Body of pancreas (tissue), 4 donors: ENCODE measurements at regions not wholly inside any gene's neighbourhood (a gene's known extent, or its start where the extent isn't known, plus 50 kb on each side); places are given as distances from the start of the nearest gene placed in this dataset.

Experiments
- ATAC-seq: fragments of 150-250 bp; one replicate; pipeline ENCODE4 v1.9.1; 2016
- DNase-seq, 4 donors: peaks; one replicate each; pipeline ENCODE4 v3.0.0-alpha.2; 2019
- H3K27ac ChIP-seq, 4 donors: fragments of 200-600 bp; sonication (generic); 1 replicate in 3 of 4; 2 replicates in 1 of 4; pipeline versions ENCODE4 v1.5.1 to v1.6.1; 2016 to 2019; ENCODE audit warnings: mild to moderate bottlenecking in 1 of 4, mixed read lengths in 1 of 4, moderate library complexity in 1 of 4
- H3K27me3 ChIP-seq, 2 donors: fragments of 200-600 bp; sonication (generic); one replicate each; pipeline ENCODE4 v1.6.0; 2016; ENCODE audit warnings: mild to moderate bottlenecking in 1 of 2
- H3K36me3 ChIP-seq, 2 donors: fragments of 200-600 bp; sonication (generic); replicated peaks in 1 of 2; 2 replicates each; pipeline ENCODE4 v1.5.1; 2016; ENCODE audit warnings: low read depth in 2 of 2; ENCODE audit not compliant: insufficient read depth in 1 of 2
- H3K4me1 ChIP-seq: fragments of 200-600 bp; sonication (generic); one replicate; pipeline ENCODE4 v1.6.0; 2016
- H3K4me3 ChIP-seq, 2 donors: fragments of 200-600 bp; sonication (generic); 1 replicate in 1 of 2; 2 replicates in 1 of 2; pipeline ENCODE4 v1.5.1; 2016 to 2019
- H3K9me3 ChIP-seq, 3 donors: fragments of 200-600 bp; sonication (generic); 1 replicate in 2 of 3; 2 replicates in 1 of 3; pipeline ENCODE4 v1.5.1; 2016
- CTCF ChIP-seq, 7 experiments: fragments of 450-650 bp in 4 of 7; fragments of 200-600 bp in 3 of 7; sonication (generic) in 3 of 7; IDR thresholded peaks; one replicate each; pipeline ENCODE4 v1.5.1; 2016 to 2019; ENCODE audit warnings: antibody characterized with exemption in 7 of 7
- POLR2A ChIP-seq, 3 donors: fragments of 450-650 bp; IDR thresholded peaks; one replicate each; pipeline ENCODE4 v1.6.1; 2016; ENCODE audit warnings: antibody characterized with exemption in 3 of 3, mild to moderate bottlenecking in 2 of 3
- WGBS, 2 donors: methylation state at CpG; one replicate each; pipeline ENCODE4 v1.1.5; 2017; 5-methylcytosine and 5-hydroxymethylcytosine counted together
- intact Hi-C: fragments of 100-400 bp; cut with DNase I; formaldehyde crosslinking; loops from one replicate; pipeline ENCODE4 v1.15.1; 2023

GRCh38 chr9:99427260-99427659 is 205.2 kb downstream of the SEC61B start:
- no peak for DNase-seq
- no peaks in the 10 kb centered on the region for H3K36me3 ChIP-seq
- no peak for ATAC-seq
- no peak for TF ChIP-seq CTCF (IDR thresholded peaks at IDR 0.05)
- no peak for TF ChIP-seq POLR2A (IDR thresholded peaks at IDR 0.05)
- H3K4me1 ChIP-seq = no peaks in the 10 kb centered on the region
- intact Hi-C loops = no loop called here
- H3K4me3 ChIP-seq = no peak overlapping the region
- no peaks in the 10 kb centered on the region for H3K9me3 ChIP-seq
- no peak overlapping the region for H3K27ac ChIP-seq
- H3K27me3 ChIP-seq = no peaks in the 10 kb centered on the region

GRCh38 chr9:99430301-99430700 is 208.2 kb downstream of the SEC61B start:
- H3K9me3 ChIP-seq = no peaks in the 10 kb centered on the region
- DNase-seq (peak in 1 of 4 donors; percentile 35), ATAC-seq (no peak)
- no peaks in the 10 kb centered on the region for H3K36me3 ChIP-seq
- TF ChIP-seq POLR2A (IDR thresholded peaks at IDR 0.05) = no peak
- TF ChIP-seq CTCF (IDR thresholded peaks at IDR 0.05) = no peak
- intact Hi-C loops = no loop called here
- H3K4me3 ChIP-seq = no peak overlapping the region
- 76% methylated on average over 2 of the region's 2 CpGs for WGBS, 2 donors
- no peaks in the 10 kb centered on the region for H3K4me1 ChIP-seq
- no peak overlapping the region for H3K27ac ChIP-seq
- H3K27me3 ChIP-seq = no peaks in the 10 kb centered on the region

GRCh38 chr9:99431103-99431502 is 209.0 kb downstream of the SEC61B start:
- Histone ChIP-seq H3K36me3 (no peaks in the 10 kb centered on the region), H3K9me3 (no peaks in the 10 kb centered on the region), H3K4me1 (no peaks in the 10 kb centered on the region), H3K27ac (no peak overlapping the region), H3K4me3 (no peak overlapping the region), H3K27me3 (no peaks in the 10 kb centered on the region)
- TF ChIP-seq POLR2A (IDR thresholded peaks at IDR 0.05) (no peak), CTCF (IDR thresholded peaks at IDR 0.05) (no peak)
- intact Hi-C loops = no loop called here
- ATAC-seq (no peak), DNase-seq (no peak)
- WGBS, 2 donors = 83% methylated on average over 1 of the region's 1 CpG

GRCh38 chr9:99432075-99432474 is 210.0 kb downstream of the SEC61B start:
- ATAC-seq (no peak), DNase-seq (no peak)
- Histone ChIP-seq H3K27me3 (no peaks in the 10 kb centered on the region), H3K36me3 (no peaks in the 10 kb centered on the region), H3K27ac (no peak overlapping the region), H3K4me3 (no peak overlapping the region), H3K4me1 (peaks cover 4% of the 10 kb centered on the region), H3K9me3 (no peaks in the 10 kb centered on the region)
- TF ChIP-seq POLR2A (IDR thresholded peaks at IDR 0.05) (no peak), CTCF (IDR thresholded peaks at IDR 0.05) (no peak)
- intact Hi-C loops = no loop called here
- 91 to 94% methylated on average over 4 of the region's 4 CpGs for WGBS, 2 donors

- Histone ChIP-seq H3K9me3 (no peaks in the 10 kb centered on the region), H3K36me3 (no peaks in the 10 kb centered on the region), H3K27me3 (no peaks in the 10 kb centered on the region), H3K4me3 (no peak overlapping the region), H3K27ac (no peak overlapping the region), H3K4me1 (peaks cover 7% of the 10 kb centered on the region)
- DNase-seq = no peak
- intact Hi-C loops = no loop called here
- WGBS, 2 donors = 83 to 88% methylated on average over 4 of the region's 4 CpGs
- no peak for ATAC-seq
- TF ChIP-seq POLR2A (IDR thresholded peaks at IDR 0.05) (no peak), CTCF (IDR thresholded peaks at IDR 0.05) (no peak)
These were observed 211.0 kb downstream of the SEC61B start for GRCh38 chr9:99433095-99433494.
